Glomerular visceral epithelial cell (primary cell): ENCODE measurements at regions not wholly inside any gene's neighbourhood (a gene's known extent, or its start where the extent isn't known, plus 50 kb on each side); places are given as distances from the start of the nearest gene placed in this dataset.

Source experiments
- DNase-seq: peaks from one replicate; pipeline ENCODE4 v3.0.0-alpha.2; 2016; ENCODE audit errors: extremely low spot score

DNA sequence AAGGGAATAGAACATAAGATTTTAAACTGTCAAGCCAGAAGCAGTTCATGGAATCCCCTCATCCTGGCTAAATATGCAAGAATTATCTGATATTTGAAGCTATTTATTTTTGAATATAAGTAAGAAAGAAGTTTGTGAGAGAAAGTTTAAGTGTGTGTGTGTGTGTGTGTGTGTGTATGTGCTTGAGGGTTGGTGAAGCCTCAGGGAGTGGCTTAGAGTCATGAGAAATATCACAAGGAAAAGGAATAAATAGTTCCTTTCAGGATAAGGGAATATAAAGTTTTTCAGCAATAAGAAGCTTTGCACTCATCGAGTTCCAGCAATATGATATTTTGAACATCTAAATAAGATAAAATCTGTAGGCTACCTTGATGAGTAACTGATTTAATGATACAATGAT lies 359.6 kb downstream of the MEIS1 start:
- no peak for DNase-seq

DNA sequence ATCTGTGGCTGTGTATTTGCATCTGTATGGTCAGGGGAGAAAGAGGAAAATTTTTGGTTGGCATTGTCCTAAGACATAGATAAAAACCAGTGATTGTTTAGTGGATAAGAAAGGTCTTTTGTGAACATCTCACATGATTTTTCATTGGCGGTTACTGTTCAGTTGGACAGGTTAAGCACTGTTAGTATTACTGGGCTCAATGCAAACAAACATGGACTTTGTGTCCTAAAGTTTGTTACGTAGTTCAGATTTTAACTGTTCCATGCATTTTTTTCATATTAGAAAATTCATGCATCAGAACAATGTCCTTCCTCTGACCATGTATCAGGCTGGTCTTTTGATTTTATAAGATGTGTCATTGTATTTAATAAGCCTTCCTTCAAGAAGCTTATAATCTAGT lies 368.0 kb downstream of the MEIS1 start:
- no peak for DNase-seq

DNA sequence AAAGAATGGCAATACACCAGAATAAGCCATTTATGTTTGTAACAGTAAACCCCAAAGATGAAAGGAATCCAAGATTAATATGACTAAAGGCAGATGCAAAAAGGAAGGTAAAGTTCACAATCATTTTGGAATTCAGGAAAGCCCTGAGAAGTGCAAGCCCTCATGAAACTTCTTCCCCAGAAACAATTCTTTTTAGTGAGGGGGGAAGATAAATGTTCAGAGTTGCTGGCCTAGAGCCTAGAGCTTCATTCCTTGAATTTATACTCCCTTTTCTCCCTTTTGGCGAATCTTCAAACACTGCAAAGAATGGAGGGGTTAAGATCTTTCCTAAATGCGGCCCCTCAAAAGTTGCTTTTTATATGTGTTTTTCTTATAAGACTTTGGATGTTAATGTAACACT lies 368.8 kb downstream of the MEIS1 start:
- no peak for DNase-seq

DNA sequence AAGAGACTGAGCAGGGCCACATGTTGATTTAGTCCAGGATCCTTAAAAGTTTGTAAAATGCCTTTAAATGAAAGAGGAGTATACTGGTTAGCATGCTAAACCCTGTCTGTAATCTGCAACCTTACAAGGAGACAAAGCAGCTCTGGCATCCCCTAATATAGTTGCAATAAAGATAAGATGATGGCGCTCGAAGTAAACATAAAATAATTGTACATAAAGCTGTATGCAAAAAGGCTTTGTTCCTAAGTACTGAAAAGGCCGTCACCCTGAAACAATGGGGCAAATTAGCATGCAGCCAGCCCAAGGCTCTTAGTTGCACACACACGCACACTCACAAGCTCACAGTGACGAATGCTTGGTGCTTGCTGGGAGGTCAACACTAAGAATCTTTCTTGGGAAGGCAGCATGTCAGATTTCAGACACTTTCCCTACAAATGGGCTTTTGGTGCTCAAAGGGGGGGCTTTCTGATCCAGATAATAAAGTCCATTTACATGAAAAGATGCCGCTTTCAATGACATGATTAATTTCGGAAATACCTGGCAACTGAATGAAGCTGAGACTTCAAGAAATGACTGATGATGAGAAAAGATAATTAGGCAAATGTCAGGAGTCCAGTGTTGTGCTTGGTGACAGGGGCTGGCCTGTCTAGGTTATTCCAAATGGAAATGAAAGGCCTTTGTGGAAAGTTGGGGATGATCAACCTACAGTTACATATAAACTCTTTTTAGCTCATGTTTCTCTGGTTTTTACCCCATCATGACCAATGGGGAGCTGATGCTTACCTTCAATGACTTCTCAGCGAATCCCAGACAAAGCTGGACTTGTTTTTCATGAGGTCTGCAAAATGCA lies 370.3 kb downstream of the MEIS1 start:
- no peak for DNase-seq

DNA sequence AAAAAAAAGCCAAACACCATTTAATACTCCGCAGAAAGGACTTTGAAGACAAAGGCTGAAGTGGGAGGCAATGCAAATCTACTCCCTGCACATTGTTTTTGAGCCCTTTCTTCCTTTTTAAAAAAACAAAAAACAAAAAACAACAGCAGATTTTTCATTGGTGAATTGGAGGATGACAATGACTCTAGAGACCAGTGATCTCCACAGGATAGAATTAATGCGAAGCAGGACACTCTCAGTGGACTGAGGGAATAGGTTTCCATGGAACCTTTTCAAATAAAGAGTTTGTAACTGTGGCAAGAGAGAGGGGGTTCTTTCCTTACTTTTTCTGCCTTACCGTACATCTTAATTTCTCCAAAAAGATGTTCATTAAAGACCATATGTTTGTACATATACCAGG lies 371.0 kb downstream of the MEIS1 start:
- no peak for DNase-seq

DNA sequence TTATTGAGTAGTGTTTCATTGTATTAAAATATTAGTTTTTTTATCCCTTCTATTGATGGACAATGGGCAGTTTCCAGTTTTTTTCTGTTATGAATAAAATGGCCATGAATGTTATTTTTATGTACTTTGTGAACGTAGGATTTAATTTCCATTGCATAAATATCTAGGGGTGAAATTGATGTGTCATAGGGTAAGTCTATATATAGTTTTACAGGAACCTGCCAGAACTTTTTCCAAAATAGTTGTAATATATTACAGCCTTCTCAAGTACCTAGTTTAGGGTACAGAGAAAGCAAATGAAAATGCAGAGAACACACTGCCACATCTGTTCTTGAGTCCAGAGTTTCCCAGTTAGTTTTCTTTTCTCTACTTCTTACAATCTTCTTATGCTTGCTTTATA lies 378.6 kb downstream of the MEIS1 start:
- no peak for DNase-seq

DNA sequence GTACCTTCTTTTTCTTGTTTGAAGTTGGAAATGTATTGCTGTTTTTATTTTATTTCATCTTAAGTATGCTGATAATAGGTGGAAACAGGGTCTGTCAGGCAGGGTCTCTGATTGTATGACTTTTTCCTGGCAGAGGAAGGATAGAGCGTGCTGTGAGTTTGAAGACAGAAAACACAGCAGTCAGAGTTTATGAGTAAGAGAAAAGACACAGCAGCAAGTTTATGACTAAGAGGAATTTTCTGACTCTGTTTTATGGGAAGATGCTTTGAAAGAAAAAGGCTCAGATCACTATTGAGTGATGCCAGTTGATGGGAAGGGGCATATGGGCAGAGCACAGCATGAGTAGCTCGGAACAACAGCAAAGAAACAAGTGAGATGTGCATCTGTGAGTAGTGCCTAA lies 379.1 kb downstream of the MEIS1 start:
- no peak for DNase-seq

DNA sequence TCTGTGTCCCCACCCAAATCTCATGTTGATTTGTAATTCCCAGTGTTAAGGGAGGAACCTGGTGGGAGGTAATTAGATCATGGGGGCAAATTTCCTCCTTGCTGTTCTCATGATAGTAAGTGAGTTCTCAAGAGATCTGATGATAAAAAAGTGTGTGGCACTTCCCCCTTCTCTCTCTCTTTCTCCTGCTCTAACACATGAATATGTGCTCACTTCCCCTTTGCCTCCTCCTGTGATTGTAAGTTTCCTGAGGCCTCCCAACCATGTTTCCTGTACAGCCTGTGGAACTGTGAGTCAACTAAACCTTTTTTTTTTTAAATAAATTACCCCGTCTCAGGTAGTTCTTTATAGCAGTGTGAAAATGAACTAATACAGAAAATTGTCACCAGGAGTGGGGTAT lies 380.0 kb downstream of the MEIS1 start:
- no peak for DNase-seq

DNA sequence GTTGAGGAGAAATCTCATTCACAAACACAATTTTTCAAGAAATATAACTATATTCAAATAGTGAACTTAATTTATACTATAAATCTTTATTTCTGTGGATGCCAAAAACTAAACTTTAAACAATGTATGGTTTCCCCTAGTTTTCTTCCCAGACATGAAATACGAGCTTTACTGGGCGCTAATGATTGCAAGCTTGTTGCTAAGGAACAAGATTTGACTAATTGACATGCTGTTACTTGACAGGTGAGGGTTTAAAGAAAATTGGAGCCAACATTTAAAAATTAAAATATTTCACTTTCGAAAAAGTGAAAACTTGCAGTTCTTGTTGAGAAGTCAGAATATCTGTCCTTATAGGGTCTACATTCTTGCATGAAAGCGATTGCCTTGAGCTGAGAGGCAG lies 381.0 kb downstream of the MEIS1 start:
- DNase-seq, result no peak

DNA sequence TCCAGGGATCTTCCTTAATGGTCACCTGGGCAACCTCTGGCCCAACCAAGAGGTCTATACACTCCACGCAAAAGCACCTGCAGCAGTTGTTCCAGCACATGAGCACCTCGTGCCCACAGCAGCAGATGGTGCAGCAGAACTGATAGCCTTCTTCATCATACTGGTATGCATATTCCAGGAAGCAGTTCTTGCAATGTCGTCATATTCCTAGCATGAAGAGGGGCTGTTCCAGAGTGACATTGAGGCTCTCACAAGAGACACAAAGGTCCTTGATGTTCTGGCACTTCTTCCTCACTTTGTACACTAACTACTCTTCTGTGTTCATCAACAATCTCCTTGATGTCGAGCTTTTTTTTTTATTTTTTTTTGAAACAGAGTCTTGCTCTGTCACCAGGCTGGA lies 386.2 kb downstream of the MEIS1 start:
- no peak for DNase-seq

DNA sequence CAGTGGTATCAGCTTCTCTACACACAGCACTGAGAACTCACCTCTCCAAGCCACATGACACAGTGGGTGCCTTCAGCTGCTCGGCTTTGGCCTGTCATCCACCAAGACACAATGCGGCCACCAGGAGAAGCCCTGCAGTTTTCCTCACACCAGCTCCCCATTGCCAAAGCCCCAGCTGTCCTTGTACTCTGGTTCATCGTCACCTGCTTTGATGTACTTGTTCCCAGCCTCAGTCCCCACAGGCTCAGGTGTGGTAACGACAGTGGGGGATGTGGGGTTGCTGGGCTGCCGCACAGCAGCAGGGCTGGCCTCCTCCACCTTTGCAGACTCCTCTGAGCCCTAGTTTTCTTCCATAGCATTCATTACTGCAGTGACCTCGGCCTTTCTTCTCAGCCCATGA lies 387.3 kb downstream of the MEIS1 start:
- no peak for DNase-seq

DNA sequence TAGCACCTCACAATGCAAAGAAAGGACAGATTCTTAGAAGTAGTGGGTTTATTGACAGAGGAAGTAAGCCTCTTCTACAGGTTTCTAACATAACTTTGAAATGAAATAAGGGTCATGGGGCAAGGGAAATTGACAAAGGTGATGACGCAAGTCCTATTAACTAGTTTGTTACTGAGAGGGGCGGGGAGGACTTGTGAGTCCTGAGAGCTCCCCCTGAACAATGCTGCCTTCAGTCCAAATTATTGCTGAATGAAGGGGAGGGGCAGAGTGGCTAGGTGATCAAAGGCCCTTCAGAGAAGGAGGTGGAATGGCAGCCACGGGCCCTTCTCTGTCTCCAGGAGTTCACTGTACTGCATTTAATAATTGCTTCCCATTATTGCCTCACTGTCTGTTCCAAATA lies 390.0 kb downstream of the MEIS1 start:
- DNase-seq, result no peak

DNA sequence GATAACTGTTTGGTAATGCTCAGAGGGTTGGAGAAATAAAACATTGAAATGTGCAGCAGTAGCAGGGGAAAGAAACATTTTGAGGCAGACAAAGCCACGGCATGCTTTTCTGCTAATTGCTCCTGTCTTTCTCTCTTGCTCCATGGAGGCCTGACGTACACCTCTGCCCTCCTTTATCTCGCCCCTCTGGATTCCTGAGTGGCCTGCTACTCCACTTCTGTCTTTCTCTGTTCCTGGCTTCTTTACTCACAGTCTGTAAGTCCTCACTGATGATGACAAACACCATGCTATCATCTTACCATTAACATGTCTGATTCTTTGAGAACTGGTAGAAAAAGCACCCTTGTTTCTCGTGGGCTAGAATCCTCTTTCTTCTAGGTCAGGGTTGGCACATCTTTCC lies 392.9 kb downstream of the MEIS1 start:
- no peak for DNase-seq

DNA sequence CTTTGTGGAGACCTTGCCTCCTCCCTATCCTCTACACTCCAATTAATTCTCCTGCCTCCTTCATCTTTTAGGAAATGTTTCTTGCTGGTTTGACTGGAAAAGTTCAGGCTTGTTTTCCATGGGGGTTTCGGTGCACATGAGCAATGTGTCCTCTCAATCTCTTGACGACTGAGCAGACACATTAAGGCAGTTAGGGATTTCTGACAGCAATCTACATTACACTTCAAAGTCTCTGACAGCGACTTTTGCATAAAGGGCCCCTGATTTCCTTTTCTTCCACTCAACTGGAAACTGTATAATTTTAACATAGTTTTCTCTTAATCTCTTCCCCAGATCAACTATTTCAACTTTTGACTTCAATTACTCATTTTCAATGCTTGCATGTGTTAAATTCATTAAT lies 394.0 kb downstream of the MEIS1 start:
- DNase-seq, result no peak

DNA sequence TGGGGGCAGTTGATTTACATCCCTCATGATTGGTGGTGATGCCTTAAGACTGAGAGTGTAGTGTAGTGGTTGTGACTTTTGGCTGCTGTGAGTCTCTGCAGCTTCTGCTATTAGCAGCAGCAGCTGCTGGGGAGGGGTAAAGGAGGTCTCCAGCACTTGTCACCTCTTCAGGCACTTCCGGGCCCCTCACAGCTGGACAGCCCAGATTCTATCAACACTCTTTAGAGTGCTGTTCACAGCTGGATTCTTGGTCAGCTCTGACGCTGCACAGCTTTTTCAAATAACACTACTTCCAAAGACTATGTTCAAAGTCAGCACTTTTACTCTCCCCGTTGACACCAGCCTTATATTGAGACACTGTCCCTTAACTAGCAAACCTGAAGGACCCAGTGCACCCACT lies 396.0 kb downstream of the MEIS1 start:
- no peak for DNase-seq

DNA sequence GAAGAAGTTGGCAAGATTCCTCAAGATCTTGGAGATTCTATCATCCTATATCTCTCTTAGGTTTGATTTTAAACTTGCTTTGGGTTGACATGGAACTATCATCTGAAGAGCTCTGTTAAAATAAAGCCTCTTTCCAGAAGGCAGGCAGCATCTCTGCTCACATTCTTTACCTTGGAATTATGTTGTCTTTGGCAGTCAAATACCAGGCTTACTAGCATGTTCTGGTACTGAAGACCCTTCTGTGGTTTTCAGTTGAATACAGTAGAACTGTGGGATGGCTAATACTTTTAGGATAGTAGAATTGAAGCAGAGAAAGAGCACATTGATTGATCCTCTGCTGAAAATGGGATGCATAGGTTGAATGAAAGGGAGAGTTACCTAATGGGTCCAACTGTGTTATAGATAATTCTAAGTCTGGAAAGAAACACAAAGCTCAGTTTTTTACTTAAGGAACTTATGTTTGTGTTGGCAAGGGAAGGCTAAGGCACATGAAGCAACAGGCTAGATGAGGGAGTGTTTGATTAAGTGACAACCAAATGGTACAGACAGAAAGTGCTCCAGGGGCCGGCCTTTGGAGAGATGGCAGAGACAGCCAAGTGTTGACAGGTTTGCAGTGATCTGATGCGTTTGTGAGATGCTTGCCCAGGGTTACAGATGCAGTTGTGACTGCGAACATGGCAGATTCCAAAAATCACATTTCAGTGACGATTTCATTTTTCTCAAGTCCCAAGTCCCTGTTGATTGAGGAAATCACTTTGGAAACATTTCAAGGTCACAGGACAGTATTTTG lies 397.9 kb downstream of the MEIS1 start:
- DNase-seq, result no peak

DNA sequence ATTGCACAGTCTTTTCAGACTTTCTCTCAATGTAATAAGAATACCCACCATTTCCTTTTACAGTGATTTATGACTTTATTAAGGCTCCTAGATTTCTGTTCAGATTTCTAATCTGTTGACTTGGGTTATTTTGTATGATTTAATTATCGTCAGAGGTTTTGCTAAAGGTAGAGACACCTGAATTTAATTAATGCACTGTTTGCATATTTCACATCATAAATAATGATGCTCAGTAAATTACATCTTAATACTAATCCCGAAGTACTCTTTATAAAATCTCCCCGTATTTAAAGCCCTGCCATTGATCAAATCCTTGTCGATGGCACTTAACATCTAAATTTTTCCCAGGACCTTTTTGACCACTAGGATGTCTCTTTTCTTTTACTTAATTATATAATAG lies 399.9 kb downstream of the MEIS1 start:
- no peak for DNase-seq

DNA sequence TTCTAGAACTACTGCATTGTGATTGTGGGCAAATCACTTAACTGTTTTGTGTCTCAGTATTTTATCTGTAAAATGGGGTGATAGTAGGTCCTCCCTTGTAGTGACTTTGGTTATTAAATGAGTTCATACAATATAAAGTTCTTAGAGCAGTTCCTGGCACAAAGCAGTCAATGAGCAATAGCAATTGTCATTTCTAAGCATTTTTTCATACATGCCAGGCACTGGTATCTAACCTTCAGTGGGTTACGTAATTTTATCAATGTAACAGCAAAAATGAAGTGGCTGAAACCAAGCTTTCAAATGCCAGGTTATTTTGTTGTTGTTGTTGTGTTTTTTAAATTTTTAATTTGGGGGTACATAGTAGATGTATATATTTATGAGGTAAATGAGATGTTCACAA lies 401.9 kb downstream of the MEIS1 start:
- no peak for DNase-seq

DNA sequence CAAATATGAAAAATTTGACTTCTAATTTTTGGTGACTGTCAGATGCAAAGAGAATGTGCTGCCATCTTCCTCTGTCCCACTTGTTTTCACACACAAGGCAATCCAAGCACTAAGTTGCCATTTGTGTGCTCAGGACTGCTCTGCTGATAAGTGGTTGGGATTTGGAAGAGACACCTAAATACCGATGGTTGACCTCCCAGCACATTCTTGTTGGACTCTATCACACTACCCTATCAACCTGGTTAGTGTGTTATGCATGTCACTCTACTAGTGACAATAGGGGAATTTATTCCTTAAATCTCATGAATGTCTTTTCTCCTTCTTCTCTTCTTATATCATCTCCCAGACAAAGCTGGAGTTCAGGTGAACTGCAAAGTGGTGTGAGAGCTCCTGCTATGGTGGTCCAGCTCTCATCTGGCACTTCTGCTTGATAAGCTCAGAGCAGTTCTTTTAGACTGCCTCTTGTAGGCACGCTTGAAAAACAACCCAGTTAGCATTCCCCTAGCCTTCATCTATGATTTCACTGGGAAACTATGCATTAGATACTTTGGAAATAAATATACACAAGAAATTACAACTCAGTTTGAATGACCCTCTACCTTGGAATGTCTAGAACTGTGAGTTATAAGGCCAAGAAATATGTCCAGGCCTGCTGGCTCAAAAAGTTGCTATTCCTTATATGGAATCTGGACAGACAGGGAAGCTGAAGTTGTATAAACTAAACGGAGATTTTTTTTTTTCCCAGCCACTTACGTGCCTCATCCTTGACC lies 404.8 kb downstream of the MEIS1 start:
- DNase-seq, result peak; percentile 75

DNA sequence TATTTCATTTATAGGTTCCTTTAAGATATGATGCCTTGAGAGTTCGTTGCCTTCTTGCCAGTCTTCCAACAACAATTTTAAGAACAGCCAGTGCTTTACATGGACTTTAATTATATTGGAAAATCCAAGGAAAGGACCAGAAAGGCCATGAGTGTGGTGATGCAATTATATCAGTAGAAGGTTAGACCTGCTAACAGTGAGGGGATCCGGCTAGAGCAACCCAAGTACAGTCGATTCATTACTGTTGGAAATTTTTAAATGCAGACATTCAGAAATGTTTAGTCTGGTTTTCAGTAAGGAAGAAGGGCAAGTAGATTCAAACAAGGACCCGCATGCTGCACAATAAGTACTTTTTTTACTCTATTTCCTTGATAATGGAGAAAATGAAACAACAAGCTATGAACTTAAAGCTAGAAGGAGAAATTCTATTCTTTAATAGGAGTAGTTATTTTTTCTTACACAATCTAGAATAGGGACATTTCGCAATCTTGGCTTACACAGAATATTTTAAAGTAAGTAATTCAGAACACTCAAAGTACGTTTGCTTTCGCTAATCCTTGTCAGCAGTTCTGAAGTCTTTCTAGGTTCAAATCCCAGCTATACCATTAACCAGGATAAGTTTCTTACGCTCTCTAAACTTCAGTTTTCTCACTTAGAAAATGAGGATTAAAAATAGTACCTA lies 405.5 kb downstream of the MEIS1 start:
- no peak for DNase-seq

DNA sequence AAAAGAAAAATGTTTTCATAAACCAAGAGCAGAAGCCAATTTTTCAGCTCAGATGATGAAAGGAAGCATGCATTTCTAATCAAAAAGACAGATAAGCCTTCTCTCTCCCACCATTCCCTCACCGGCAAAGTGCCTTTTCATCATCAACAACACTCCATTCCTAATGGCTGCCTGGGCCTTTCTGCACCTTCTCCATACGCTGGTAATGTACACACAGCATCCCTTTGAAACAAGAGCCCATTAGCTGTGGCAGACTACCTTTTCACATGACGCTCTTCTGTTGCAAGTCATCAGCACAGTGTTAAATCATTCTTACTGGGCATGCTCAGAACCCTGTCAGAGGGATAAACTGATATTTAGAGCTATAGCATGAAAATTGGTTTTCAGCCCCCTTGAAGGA lies 408.9 kb downstream of the MEIS1 start:
- DNase-seq, result no peak

DNA sequence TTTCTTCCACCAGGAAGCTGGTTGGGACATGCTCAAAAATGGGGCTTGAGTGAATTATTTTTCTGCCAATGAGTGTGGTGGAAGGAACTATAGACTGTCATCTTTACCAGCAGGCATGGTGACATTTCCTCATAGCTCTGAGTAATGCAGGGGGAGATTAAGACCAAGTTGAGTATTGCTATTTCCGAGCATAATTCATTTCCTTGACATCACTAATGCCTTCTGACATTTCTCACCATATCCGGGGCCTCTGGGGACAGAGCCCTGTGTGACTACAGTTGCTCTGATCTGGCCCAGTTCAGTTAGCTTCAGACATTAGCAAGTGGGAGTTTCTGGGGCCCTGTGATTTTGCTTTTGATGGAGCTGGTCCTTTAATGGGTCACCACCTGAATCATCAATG lies 410.4 kb downstream of the MEIS1 start:
- no peak for DNase-seq
